OCI-LY1 (cell line): ENCODE measurements at regions not wholly inside any gene's neighbourhood (a gene's known extent, or its start where the extent isn't known, plus 50 kb on each side); places are given as distances from the start of the nearest gene placed in this dataset.

Experiments used
- H2AFZ ChIP-seq: fragments of 200-600 bp; sonication (generic), shearing (Covaris generic); 2 replicates; pipeline ENCODE4 v1.6.0; 2014; ENCODE audit warnings: antibody characterized with exemption, mild to moderate bottlenecking, low read length
- H3F3A ChIP-seq: fragments of 200-600 bp; sonication (generic), shearing (Covaris generic); 2 replicates; pipeline ENCODE4 v1.6.0; 2014; ENCODE audit warnings: mild to moderate bottlenecking, antibody characterized with exemption, low read length, moderate library complexity; ENCODE audit not compliant: insufficient read depth
- H3K27ac ChIP-seq: fragments of 200-600 bp; sonication (generic); 2 replicates; pipeline ENCODE4 v1.5.1; 2014; ENCODE audit warnings: low read length, mixed run types, mild to moderate bottlenecking, low read depth; ENCODE audit not compliant: poor library complexity, severe bottlenecking
- H3K27me3 ChIP-seq: fragments of 200-600 bp; sonication (generic); 2 replicates; pipeline ENCODE4 v1.6.0; 2014; ENCODE audit warnings: antibody characterized with exemption, mild to moderate bottlenecking, low read length, moderate library complexity; ENCODE audit not compliant: insufficient read depth
- H3K36me3 ChIP-seq: fragments of 200-600 bp; sonication (generic); 2 replicates; pipeline ENCODE4 v1.6.1; 2014; ENCODE audit warnings: mild to moderate bottlenecking, antibody characterized with exemption, low read length, moderate library complexity, mixed read lengths; ENCODE audit not compliant: insufficient read depth
- H3K4me1 ChIP-seq: fragments of 200-600 bp; sonication (generic); 2 replicates; pipeline ENCODE4 v1.5.1; 2014; ENCODE audit warnings: mild to moderate bottlenecking, low read length, moderate library complexity; ENCODE audit not compliant: insufficient read depth, severe bottlenecking
- H3K4me2 ChIP-seq: fragments of 200-600 bp; sonication (generic), shearing (Covaris generic); 2 replicates; pipeline ENCODE4 v1.6.1; 2014; ENCODE audit warnings: low read length
- H3K4me3 ChIP-seq: fragments of 200-600 bp; sonication (generic); 2 replicates; pipeline ENCODE4 v1.5.1; 2014; ENCODE audit warnings: low read length, low read depth, mild to moderate bottlenecking, mixed read lengths; ENCODE audit not compliant: poor library complexity, severe bottlenecking
- H3K79me2 ChIP-seq: fragments of 200-600 bp; shearing (Covaris generic); 2 replicates; pipeline ENCODE4 v1.6.1; 2016; ENCODE audit warnings: mixed run types, low read length, mixed read lengths; ENCODE audit not compliant: insufficient read depth
- H3K9ac ChIP-seq: fragments of 200-600 bp; sonication (generic), shearing (Covaris generic); 2 replicates; pipeline ENCODE4 v1.6.1; 2014; ENCODE audit warnings: mild to moderate bottlenecking, low read length, mixed read lengths
- H3K9me2 ChIP-seq: fragments of 200-600 bp; sonication (generic), shearing (Covaris generic); 2 replicates; pipeline ENCODE4 v1.6.1; 2014; ENCODE audit warnings: low read depth, mild to moderate bottlenecking, low read length, mixed read lengths
- H3K9me3 ChIP-seq: fragments of 200-600 bp; shearing (Covaris generic); 2 replicates; pipeline ENCODE4 v1.6.1; 2014; ENCODE audit warnings: low read length, mixed read lengths
- H4K20me1 ChIP-seq: fragments of 200-600 bp; sonication (generic), shearing (Covaris generic); 2 replicates; pipeline ENCODE4 v1.6.0; 2016; ENCODE audit warnings: mild to moderate bottlenecking, low read length; ENCODE audit not compliant: insufficient read depth
- CTCF ChIP-seq: fragments of 200-600 bp; sonication (generic), shearing (Covaris generic); IDR thresholded peaks from 2 replicates; pipeline ENCODE4 v1.5.1; 2017; ENCODE audit warnings: mild to moderate bottlenecking, antibody characterized with exemption, low read length, moderate library complexity, mixed read lengths
- EZH2 ChIP-seq: fragments of 200-600 bp; sonication (generic), shearing (Covaris generic); IDR thresholded peaks from 2 replicates; pipeline ENCODE4 v1.8.0; 2017; ENCODE audit warnings: borderline replicate concordance, mixed run types, mild to moderate bottlenecking, antibody characterized with exemption, low read length, moderate library complexity, mixed read lengths

- no peaks in the 10 kb centered on the region for H3K9me3 ChIP-seq
- no peaks in the 10 kb centered on the region for H3K36me3 ChIP-seq
- H3K4me2 ChIP-seq: no peak overlapping the region
- H3K27ac ChIP-seq: no peak overlapping the region
- no peaks in the 10 kb centered on the region for H3K4me1 ChIP-seq
- no peak overlapping the region for H3K4me3 ChIP-seq
- H3K9me2 ChIP-seq: no peaks in the 10 kb centered on the region
- no peaks in the 10 kb centered on the region for H4K20me1 ChIP-seq
- H2AFZ ChIP-seq: no peak overlapping the region
- no peaks in the 10 kb centered on the region for H3K27me3 ChIP-seq
- no peak overlapping the region for H3K9ac ChIP-seq
- no peaks in the 10 kb centered on the region for H3F3A ChIP-seq
- H3K79me2 ChIP-seq: no peaks in the 10 kb centered on the region
- TF ChIP-seq CTCF: no peak
- no peak for TF ChIP-seq EZH2
Observed at GRCh38 chr16:6946106-6946505, 386.5 kb upstream of the RBFOX1 start.

- H3K27me3 ChIP-seq: no peaks in the 10 kb centered on the region
- H3K36me3 ChIP-seq: no peaks in the 10 kb centered on the region
- H3K9ac ChIP-seq: no peak overlapping the region
- H2AFZ ChIP-seq: no peak overlapping the region
- no peak overlapping the region for H3K27ac ChIP-seq
- H4K20me1 ChIP-seq: no peaks in the 10 kb centered on the region
- TF ChIP-seq CTCF (no peak), EZH2 (no peak)
- H3K9me3 ChIP-seq: no peaks in the 10 kb centered on the region
- H3K9me2 ChIP-seq: no peaks in the 10 kb centered on the region
- no peak overlapping the region for H3K4me3 ChIP-seq
- no peaks in the 10 kb centered on the region for H3K79me2 ChIP-seq
- no peak overlapping the region for H3K4me2 ChIP-seq
- no peaks in the 10 kb centered on the region for H3F3A ChIP-seq
- H3K4me1 ChIP-seq: no peaks in the 10 kb centered on the region
Observed at GRCh38 chr16:6940968-6941367, 391.7 kb upstream of the RBFOX1 start.

- Histone ChIP-seq H3K27ac (no peak overlapping the region), H3K27me3 (no peaks in the 10 kb centered on the region), H3K4me2 (no peak overlapping the region), H3K4me1 (no peaks in the 10 kb centered on the region), H3F3A (no peaks in the 10 kb centered on the region), H3K9me2 (no peaks in the 10 kb centered on the region), H3K36me3 (no peaks in the 10 kb centered on the region), H3K9me3 (no peaks in the 10 kb centered on the region), H4K20me1 (no peaks in the 10 kb centered on the region), H2AFZ (no peak overlapping the region), H3K9ac (no peak overlapping the region), H3K79me2 (no peaks in the 10 kb centered on the region), H3K4me3 (no peak overlapping the region)
- TF ChIP-seq CTCF (no peak), EZH2 (no peak)
Observed at GRCh38 chr16:6937641-6938040, 395.0 kb upstream of the RBFOX1 start.
